MM.1S (cell line): ENCODE measurements at regions not wholly inside any gene's neighbourhood (a gene's known extent, or its start where the extent isn't known, plus 50 kb on each side); places are given as distances from the start of the nearest gene placed in this dataset.

Source experiments
- DNase-seq: peaks from one replicate; pipeline ENCODE4 v3.0.0-alpha.2; 2015
- H2AFZ ChIP-seq: fragments of 300-600 bp; sonication (generic); 2 replicates; pipeline ENCODE4 v1.6.0; 2016; ENCODE audit warnings: antibody characterized with exemption, low read length
- H3F3A ChIP-seq: fragments of 300-600 bp; sonication (generic); 2 replicates; pipeline ENCODE4 v1.6.1; 2016; ENCODE audit warnings: mild to moderate bottlenecking, antibody characterized with exemption, low read length, moderate library complexity, mixed read lengths; ENCODE audit not compliant: insufficient read depth
- H3K27ac ChIP-seq: fragments of 300-600 bp; sonication (generic); 2 replicates; pipeline ENCODE4 v1.5.1; 2016; ENCODE audit warnings: mild to moderate bottlenecking, low read length
- H3K27me3 ChIP-seq: fragments of 300-600 bp; sonication (generic); replicated peaks from 2 replicates; pipeline ENCODE4 v1.6.0; 2016; ENCODE audit warnings: low read length; ENCODE audit not compliant: insufficient read depth
- H3K36me3 ChIP-seq: fragments of 300-600 bp; sonication (generic); replicated peaks from 2 replicates; pipeline ENCODE4 v1.6.1; 2016; ENCODE audit warnings: mild to moderate bottlenecking, low read length, mixed read lengths; ENCODE audit not compliant: insufficient read depth
- H3K4me1 ChIP-seq: fragments of 300-600 bp; sonication (generic); 2 replicates; pipeline ENCODE4 v1.6.1; 2016; ENCODE audit warnings: low read length, mixed read lengths
- H3K4me2 ChIP-seq: fragments of 300-600 bp; sonication (generic); 2 replicates; pipeline ENCODE4 v1.6.0; 2016; ENCODE audit warnings: low read depth, low read length
- H3K4me3 ChIP-seq: fragments of 300-600 bp; sonication (generic); 2 replicates; pipeline ENCODE4 v1.5.1; 2016; ENCODE audit warnings: low read length, mixed read lengths
- H3K79me2 ChIP-seq: fragments of 300-600 bp; sonication (generic); 2 replicates; pipeline ENCODE4 v1.6.1; 2016; ENCODE audit warnings: mixed run types, low read length, mixed read lengths
- H3K9ac ChIP-seq: fragments of 300-600 bp; sonication (generic); 2 replicates; pipeline ENCODE4 v1.6.1; 2016; ENCODE audit warnings: low read length, mixed read lengths
- H3K9me2 ChIP-seq: fragments of 300-600 bp; sonication (generic); replicated peaks from 2 replicates; pipeline ENCODE4 v1.6.1; 2016; ENCODE audit warnings: mild to moderate bottlenecking, low read length, mixed read lengths; ENCODE audit not compliant: insufficient read depth
- H3K9me3 ChIP-seq: fragments of 300-600 bp; sonication (generic); replicated peaks from 2 replicates; pipeline ENCODE4 v1.6.1; 2016; ENCODE audit warnings: mild to moderate bottlenecking, low read length, mixed read lengths; ENCODE audit not compliant: insufficient read depth
- H4K20me1 ChIP-seq: fragments of 300-600 bp; sonication (generic); 2 replicates; pipeline ENCODE4 v1.6.1; 2016; ENCODE audit warnings: mild to moderate bottlenecking, low read length, moderate library complexity, mixed read lengths; ENCODE audit not compliant: insufficient read depth
- EZH2 ChIP-seq: fragments of 300-600 bp; sonication (generic); optimal IDR thresholded peaks from 2 replicates; pipeline ENCODE3; 2017; ENCODE audit warnings: low read depth, mild to moderate bottlenecking, antibody characterized with exemption, low read length, mixed read lengths
- EZH2phosphoT487 ChIP-seq: fragments of 300-600 bp; sonication (generic); IDR thresholded peaks from 2 replicates; pipeline ENCODE4 v1.6.1; 2018; ENCODE audit warnings: antibody characterized with exemption, low read length
- TF ChIP-seq, protein P1 (sequence below): fragments of 300-600 bp; sonication (generic); IDR thresholded peaks from 2 replicates; pipeline ENCODE4 v1.5.1; 2016; ENCODE audit warnings: antibody characterized with exemption, low read length, mixed read lengths

DNA sequence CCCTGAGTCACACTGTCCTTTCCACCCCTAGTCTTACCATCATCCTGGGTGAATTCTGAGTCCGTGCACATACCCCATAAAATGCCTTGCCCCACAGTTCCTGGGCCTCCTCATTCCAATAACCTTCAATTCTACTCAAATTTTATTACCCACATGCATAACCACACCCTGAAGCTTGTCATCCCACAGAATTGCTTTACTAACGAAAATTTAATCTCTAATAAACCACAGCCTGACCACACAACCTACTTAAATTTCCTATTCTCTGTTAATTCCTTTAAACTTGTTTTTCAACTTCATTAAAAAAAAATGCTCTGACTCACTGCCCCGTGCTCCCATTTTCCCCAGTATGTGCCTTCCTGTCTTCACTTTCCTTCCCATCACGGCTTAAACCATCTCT, 205.9 kb downstream of the PHLDA1 start:
- H3K9ac ChIP-seq: no peak overlapping the region
- H3K9me2 ChIP-seq: no peaks in the 10 kb centered on the region
- H3F3A ChIP-seq: no peaks in the 10 kb centered on the region
- H2AFZ ChIP-seq: no peak overlapping the region
- no peak overlapping the region for H3K4me2 ChIP-seq
- no peak for DNase-seq
- H3K27ac ChIP-seq: no peak overlapping the region
- no peaks in the 10 kb centered on the region for H3K79me2 ChIP-seq
- no peaks in the 10 kb centered on the region for H3K4me1 ChIP-seq
- TF ChIP-seq EZH2phosphoT487 (no peak), EZH2 (no peak)
- TF ChIP-seq, protein P1, sequence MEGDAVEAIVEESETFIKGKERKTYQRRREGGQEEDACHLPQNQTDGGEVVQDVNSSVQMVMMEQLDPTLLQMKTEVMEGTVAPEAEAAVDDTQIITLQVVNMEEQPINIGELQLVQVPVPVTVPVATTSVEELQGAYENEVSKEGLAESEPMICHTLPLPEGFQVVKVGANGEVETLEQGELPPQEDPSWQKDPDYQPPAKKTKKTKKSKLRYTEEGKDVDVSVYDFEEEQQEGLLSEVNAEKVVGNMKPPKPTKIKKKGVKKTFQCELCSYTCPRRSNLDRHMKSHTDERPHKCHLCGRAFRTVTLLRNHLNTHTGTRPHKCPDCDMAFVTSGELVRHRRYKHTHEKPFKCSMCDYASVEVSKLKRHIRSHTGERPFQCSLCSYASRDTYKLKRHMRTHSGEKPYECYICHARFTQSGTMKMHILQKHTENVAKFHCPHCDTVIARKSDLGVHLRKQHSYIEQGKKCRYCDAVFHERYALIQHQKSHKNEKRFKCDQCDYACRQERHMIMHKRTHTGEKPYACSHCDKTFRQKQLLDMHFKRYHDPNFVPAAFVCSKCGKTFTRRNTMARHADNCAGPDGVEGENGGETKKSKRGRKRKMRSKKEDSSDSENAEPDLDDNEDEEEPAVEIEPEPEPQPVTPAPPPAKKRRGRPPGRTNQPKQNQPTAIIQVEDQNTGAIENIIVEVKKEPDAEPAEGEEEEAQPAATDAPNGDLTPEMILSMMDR: no peak
- H3K4me3 ChIP-seq: no peak overlapping the region
- no peaks in the 10 kb centered on the region for H3K27me3 ChIP-seq
- H4K20me1 ChIP-seq: no peaks in the 10 kb centered on the region
- H3K36me3 ChIP-seq: no peaks in the 10 kb centered on the region
- no peaks in the 10 kb centered on the region for H3K9me3 ChIP-seq

DNA sequence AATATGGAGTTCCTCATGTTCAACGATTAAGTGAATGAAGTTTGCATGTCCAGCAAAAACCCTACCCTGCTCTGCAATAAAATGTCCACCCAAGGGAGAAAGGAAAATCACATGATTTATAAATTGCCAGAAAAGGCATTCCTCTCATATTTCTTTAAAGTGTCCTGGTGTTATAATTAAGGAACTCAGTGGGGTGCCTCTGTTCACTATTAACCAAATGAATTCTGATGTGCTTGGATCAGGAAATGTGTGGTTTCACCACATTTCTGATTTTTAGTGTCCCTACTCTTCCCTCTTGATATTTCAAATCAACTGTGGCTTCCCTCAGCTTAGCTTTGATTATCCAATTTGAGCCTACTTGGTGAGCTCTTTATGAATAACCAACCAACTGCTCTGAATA, 208.1 kb downstream of the PHLDA1 start:
- H3K79me2 ChIP-seq: no peaks in the 10 kb centered on the region
- no peaks in the 10 kb centered on the region for H3K9me2 ChIP-seq
- no peak overlapping the region for H2AFZ ChIP-seq
- no peak overlapping the region for H3K9ac ChIP-seq
- no peaks in the 10 kb centered on the region for H3K27me3 ChIP-seq
- H4K20me1 ChIP-seq: no peaks in the 10 kb centered on the region
- no peaks in the 10 kb centered on the region for H3F3A ChIP-seq
- no peak overlapping the region for H3K4me3 ChIP-seq
- no peak overlapping the region for H3K4me2 ChIP-seq
- no peaks in the 10 kb centered on the region for H3K9me3 ChIP-seq
- H3K36me3 ChIP-seq: no peaks in the 10 kb centered on the region
- no peak for DNase-seq
- no peak overlapping the region for H3K27ac ChIP-seq
- H3K4me1 ChIP-seq: no peaks in the 10 kb centered on the region
- no peak for TF ChIP-seq EZH2phosphoT487
- TF ChIP-seq, protein P1: no peak
- TF ChIP-seq EZH2: no peak

- no peaks in the 10 kb centered on the region for H3K9me2 ChIP-seq
- no peak overlapping the region for H3K9ac ChIP-seq
- H3K4me1 ChIP-seq: no peaks in the 10 kb centered on the region
- H3K9me3 ChIP-seq: no peaks in the 10 kb centered on the region
- no peak overlapping the region for H2AFZ ChIP-seq
- H3K79me2 ChIP-seq: no peaks in the 10 kb centered on the region
- H3K27me3 ChIP-seq: no peaks in the 10 kb centered on the region
- no peak overlapping the region for H3K4me3 ChIP-seq
- H3K4me2 ChIP-seq: no peak overlapping the region
- no peaks in the 10 kb centered on the region for H4K20me1 ChIP-seq
- H3K27ac ChIP-seq: no peak overlapping the region
- TF ChIP-seq, protein P1: no peak
- TF ChIP-seq EZH2 (no peak), EZH2phosphoT487 (no peak)
- no peak for DNase-seq
- H3K36me3 ChIP-seq: no peaks in the 10 kb centered on the region
- no peaks in the 10 kb centered on the region for H3F3A ChIP-seq
Measured at GRCh38 chr12:75822416-75822815, 209.2 kb downstream of the PHLDA1 start.
